MM.1S (cell line): ENCODE measurements at regions not wholly inside any gene's neighbourhood (a gene's known extent, or its start where the extent isn't known, plus 50 kb on each side); places are given as distances from the start of the nearest gene placed in this dataset.

Experiments used
- DNase-seq: peaks from one replicate; pipeline ENCODE4 v3.0.0-alpha.2; 2015
- H2AFZ ChIP-seq: fragments of 300-600 bp; sonication (generic); 2 replicates; pipeline ENCODE4 v1.6.0; 2016; ENCODE audit warnings: antibody characterized with exemption, low read length
- H3F3A ChIP-seq: fragments of 300-600 bp; sonication (generic); 2 replicates; pipeline ENCODE4 v1.6.1; 2016; ENCODE audit warnings: mild to moderate bottlenecking, antibody characterized with exemption, low read length, moderate library complexity, mixed read lengths; ENCODE audit not compliant: insufficient read depth
- H3K27ac ChIP-seq: fragments of 300-600 bp; sonication (generic); 2 replicates; pipeline ENCODE4 v1.5.1; 2016; ENCODE audit warnings: mild to moderate bottlenecking, low read length
- H3K27me3 ChIP-seq: fragments of 300-600 bp; sonication (generic); replicated peaks from 2 replicates; pipeline ENCODE4 v1.6.0; 2016; ENCODE audit warnings: low read length; ENCODE audit not compliant: insufficient read depth
- H3K36me3 ChIP-seq: fragments of 300-600 bp; sonication (generic); replicated peaks from 2 replicates; pipeline ENCODE4 v1.6.1; 2016; ENCODE audit warnings: mild to moderate bottlenecking, low read length, mixed read lengths; ENCODE audit not compliant: insufficient read depth
- H3K4me1 ChIP-seq: fragments of 300-600 bp; sonication (generic); 2 replicates; pipeline ENCODE4 v1.6.1; 2016; ENCODE audit warnings: low read length, mixed read lengths
- H3K4me2 ChIP-seq: fragments of 300-600 bp; sonication (generic); 2 replicates; pipeline ENCODE4 v1.6.0; 2016; ENCODE audit warnings: low read depth, low read length
- H3K4me3 ChIP-seq: fragments of 300-600 bp; sonication (generic); 2 replicates; pipeline ENCODE4 v1.5.1; 2016; ENCODE audit warnings: low read length, mixed read lengths
- H3K79me2 ChIP-seq: fragments of 300-600 bp; sonication (generic); 2 replicates; pipeline ENCODE4 v1.6.1; 2016; ENCODE audit warnings: mixed run types, low read length, mixed read lengths
- H3K9ac ChIP-seq: fragments of 300-600 bp; sonication (generic); 2 replicates; pipeline ENCODE4 v1.6.1; 2016; ENCODE audit warnings: low read length, mixed read lengths
- H3K9me2 ChIP-seq: fragments of 300-600 bp; sonication (generic); replicated peaks from 2 replicates; pipeline ENCODE4 v1.6.1; 2016; ENCODE audit warnings: mild to moderate bottlenecking, low read length, mixed read lengths; ENCODE audit not compliant: insufficient read depth
- H3K9me3 ChIP-seq: fragments of 300-600 bp; sonication (generic); replicated peaks from 2 replicates; pipeline ENCODE4 v1.6.1; 2016; ENCODE audit warnings: mild to moderate bottlenecking, low read length, mixed read lengths; ENCODE audit not compliant: insufficient read depth
- H4K20me1 ChIP-seq: fragments of 300-600 bp; sonication (generic); 2 replicates; pipeline ENCODE4 v1.6.1; 2016; ENCODE audit warnings: mild to moderate bottlenecking, low read length, moderate library complexity, mixed read lengths; ENCODE audit not compliant: insufficient read depth
- CTCF ChIP-seq: fragments of 300-600 bp; sonication (generic); IDR thresholded peaks from 2 replicates; pipeline ENCODE4 v1.5.1; 2016; ENCODE audit warnings: antibody characterized with exemption, low read length, mixed read lengths
- EZH2 ChIP-seq: fragments of 300-600 bp; sonication (generic); optimal IDR thresholded peaks from 2 replicates; pipeline ENCODE3; 2017; ENCODE audit warnings: low read depth, mild to moderate bottlenecking, antibody characterized with exemption, low read length, mixed read lengths
- EZH2phosphoT487 ChIP-seq: fragments of 300-600 bp; sonication (generic); IDR thresholded peaks from 2 replicates; pipeline ENCODE4 v1.6.1; 2018; ENCODE audit warnings: antibody characterized with exemption, low read length

GRCh38 chr5:98621821-98622220 lies 151.6 kb upstream of the RGMB start:
- H2AFZ ChIP-seq = no peak overlapping the region
- no peaks in the 10 kb centered on the region for H3K9me2 ChIP-seq
- no peak overlapping the region for H3K4me2 ChIP-seq
- no peaks in the 10 kb centered on the region for H3F3A ChIP-seq
- no peak overlapping the region for H3K9ac ChIP-seq
- H3K4me1 ChIP-seq = no peaks in the 10 kb centered on the region
- H3K36me3 ChIP-seq = no peaks in the 10 kb centered on the region
- no peak for DNase-seq
- H3K9me3 ChIP-seq = no peaks in the 10 kb centered on the region
- H3K27ac ChIP-seq = no peak overlapping the region
- H4K20me1 ChIP-seq = no peaks in the 10 kb centered on the region
- H3K27me3 ChIP-seq = no peaks in the 10 kb centered on the region
- H3K4me3 ChIP-seq = no peak overlapping the region
- no peaks in the 10 kb centered on the region for H3K79me2 ChIP-seq
- TF ChIP-seq EZH2 (no peak), EZH2phosphoT487 (no peak), CTCF (no peak)

GRCh38 chr5:98624145-98624880 lies 149.2 kb upstream of the RGMB start:
- no peaks in the 10 kb centered on the region for H3K4me1 ChIP-seq
- no peaks in the 10 kb centered on the region for H3K27me3 ChIP-seq
- TF ChIP-seq EZH2 (no peak), EZH2phosphoT487 (no peak), CTCF (no peak)
- H3K4me2 ChIP-seq = no peak overlapping the region
- H2AFZ ChIP-seq = no peak overlapping the region
- no peaks in the 10 kb centered on the region for H3K79me2 ChIP-seq
- no peak overlapping the region for H3K27ac ChIP-seq
- H3K36me3 ChIP-seq = no peaks in the 10 kb centered on the region
- no peak for DNase-seq
- H3K4me3 ChIP-seq = no peak overlapping the region
- H3F3A ChIP-seq = no peaks in the 10 kb centered on the region
- no peaks in the 10 kb centered on the region for H3K9me3 ChIP-seq
- no peak overlapping the region for H3K9ac ChIP-seq
- H3K9me2 ChIP-seq = no peaks in the 10 kb centered on the region
- no peaks in the 10 kb centered on the region for H4K20me1 ChIP-seq

GRCh38 chr5:98627121-98627520 lies 146.3 kb upstream of the RGMB start:
- H3K9me3 ChIP-seq = no peaks in the 10 kb centered on the region
- no peaks in the 10 kb centered on the region for H3K27me3 ChIP-seq

GRCh38 chr5:98630621-98631020 lies 142.8 kb upstream of the RGMB start:
- no peaks in the 10 kb centered on the region for H3K36me3 ChIP-seq
- H3K9me3 ChIP-seq = no peaks in the 10 kb centered on the region
- H3F3A ChIP-seq = no peaks in the 10 kb centered on the region
- H4K20me1 ChIP-seq = no peaks in the 10 kb centered on the region
- H3K27ac ChIP-seq = no peak overlapping the region
- H3K9me2 ChIP-seq = no peaks in the 10 kb centered on the region
- H2AFZ ChIP-seq = no peak overlapping the region
- no peaks in the 10 kb centered on the region for H3K4me1 ChIP-seq
- no peak overlapping the region for H3K4me3 ChIP-seq
- H3K27me3 ChIP-seq = no peaks in the 10 kb centered on the region
- DNase-seq = no peak
- H3K4me2 ChIP-seq = no peak overlapping the region
- no peak for TF ChIP-seq CTCF
- no peak for TF ChIP-seq EZH2phosphoT487
- no peak for TF ChIP-seq EZH2
- no peaks in the 10 kb centered on the region for H3K79me2 ChIP-seq
- H3K9ac ChIP-seq = no peak overlapping the region

More at GRCh38 chr5:98627121-98627520, 146.3 kb upstream of the RGMB start:
- Histone ChIP-seq H3K27ac (no peak overlapping the region), H4K20me1 (no peaks in the 10 kb centered on the region), H3K4me2 (no peak overlapping the region), H3F3A (no peaks in the 10 kb centered on the region), H3K9ac (no peak overlapping the region), H3K9me2 (no peaks in the 10 kb centered on the region), H2AFZ (no peak overlapping the region), H3K79me2 (no peaks in the 10 kb centered on the region), H3K4me3 (no peak overlapping the region), H3K4me1 (no peaks in the 10 kb centered on the region), H3K36me3 (no peaks in the 10 kb centered on the region)
- no peak for TF ChIP-seq EZH2phosphoT487
- no peak for DNase-seq
